Endothelial cell of umbilical vein (primary cell): ENCODE measurements at regions not wholly inside any gene's neighbourhood (a gene's known extent, or its start where the extent isn't known, plus 50 kb on each side); places are given as distances from the start of the nearest gene placed in this dataset.

Experiments
- BruUV-seq: library from RNA; stranded (reverse); fragments of 400-500 nt; replicated peaks from 2 replicates; lab custom pipeline; 2021; lab: Mats Ljungman, UMichigan
- CTCF ChIA-PET: fragments of 300-600, 350-600 bp; sonication (Branson Sonifier 250); formaldehyde crosslinking; loops from one replicate; lab custom pipeline; 2021; ENCODE audit warnings: antibody characterized with exemption, inconsistent platforms; lab: Charles Lee
- POLR2A ChIA-PET: fragments of 300-600, 350-600 bp; sonication (Branson Sonifier 250); formaldehyde crosslinking; loops from one replicate; lab custom pipeline; 2021; ENCODE audit warnings: antibody characterized with exemption, inconsistent platforms; lab: Charles Lee
- DNase-seq: peaks from one replicate; pipeline ENCODE4 v3.0.0-alpha.2; 2011; ENCODE audit warnings: low read depth, low spot score
- FAIRE-seq: peaks from 2 replicates; lab custom pipeline; 2011; peaks lifted over from hg19 to GRCh38; lab: Jason Lieb, UNC
- H2AFZ ChIP-seq: 2 replicates; pipeline ENCODE4 v1.6.0; 2012; ENCODE audit warnings: low read depth, low read length, control low read depth, inconsistent platforms
- H3K27ac ChIP-seq: 2 replicates; pipeline ENCODE4 v1.5.1; 2011; ENCODE audit warnings: low read depth, mild to moderate bottlenecking, control low read depth, low read length, moderate library complexity; ENCODE audit not compliant: insufficient read depth
- H3K27me3 ChIP-seq, 2 experiments: 2 replicates each; pipeline versions ENCODE4 v1.6.0 to v1.6.1; 2011; ENCODE audit warnings: low read length in 2 of 2, mixed read lengths in 1 of 2; ENCODE audit not compliant: control insufficient read depth in 2 of 2, insufficient read depth in 2 of 2
- H3K36me3 ChIP-seq, 2 experiments: 2 replicates in 1 of 2; 3 replicates in 1 of 2; pipeline ENCODE4 v1.5.1; 2011; ENCODE audit warnings: low read length in 2 of 2, mild to moderate bottlenecking in 1 of 2, moderate library complexity in 1 of 2; ENCODE audit not compliant: control insufficient read depth in 2 of 2, insufficient read depth in 2 of 2; ENCODE audit errors: extremely low read depth in 1 of 2
- H3K4me1 ChIP-seq: 3 replicates; pipeline ENCODE4 v1.5.1; 2011; ENCODE audit warnings: mild to moderate bottlenecking, low read length; ENCODE audit not compliant: control insufficient read depth, insufficient read depth; ENCODE audit errors: extremely low read depth
- H3K4me2 ChIP-seq: 2 replicates; pipeline ENCODE4 v1.6.1; 2011; ENCODE audit warnings: low read length, control low read depth, mixed read lengths; ENCODE audit not compliant: insufficient read depth
- H3K4me3 ChIP-seq, 3 experiments: fragments of 200-600 bp in 1 of 3; sonication (generic), shearing (Covaris generic) in 1 of 3; replicated peaks in 1 of 3; 2 replicates each; pipeline ENCODE4 v1.5.1; 2011 to 2016; ENCODE audit warnings: control low read depth in 3 of 3, low read length in 3 of 3, mild to moderate bottlenecking in 2 of 3, inconsistent platforms in 1 of 3, low read depth in 1 of 3, moderate library complexity in 1 of 3; ENCODE audit not compliant: insufficient read depth in 1 of 3
- H3K79me2 ChIP-seq: 2 replicates; pipeline ENCODE4 v1.6.0; 2012; ENCODE audit warnings: low read length, inconsistent platforms; ENCODE audit not compliant: control insufficient read depth, insufficient read depth
- H3K9ac ChIP-seq: replicated peaks from 2 replicates; pipeline ENCODE3; 2011; ENCODE audit warnings: low read length, control low read depth; ENCODE audit not compliant: insufficient read depth; ENCODE audit errors: extremely low read depth
- H3K9me1 ChIP-seq: replicated peaks from 3 replicates; pipeline ENCODE4 v1.6.0; 2011; ENCODE audit warnings: mild to moderate bottlenecking, low read length; ENCODE audit not compliant: control insufficient read depth, insufficient read depth; ENCODE audit errors: extremely low read depth
- H3K9me3 ChIP-seq: replicated peaks from 2 replicates; pipeline ENCODE4 v1.5.1; 2012; ENCODE audit warnings: low read length, inconsistent platforms; ENCODE audit not compliant: control insufficient read depth, insufficient read depth
- H4K20me1 ChIP-seq: replicated peaks from 2 replicates; pipeline ENCODE3; 2011; ENCODE audit warnings: mild to moderate bottlenecking, low read length; ENCODE audit not compliant: control insufficient read depth, insufficient read depth; ENCODE audit errors: extremely low read depth
- EZH2 ChIP-seq: IDR thresholded peaks from 2 replicates; pipeline ENCODE4 v1.6.1; 2012; ENCODE audit warnings: borderline replicate concordance, low read depth, mild to moderate bottlenecking, moderate library complexity, low read length, inconsistent platforms; ENCODE audit not compliant: severe bottlenecking
- FOS ChIP-seq: IDR thresholded peaks from 2 replicates; pipeline ENCODE4 v1.6.1; 2011; ENCODE audit warnings: mild to moderate bottlenecking, low read length, moderate library complexity, borderline replicate concordance; ENCODE audit not compliant: insufficient read depth
- GATA2 ChIP-seq: IDR thresholded peaks from 2 replicates; pipeline ENCODE4 v1.7.0; 2011; ENCODE audit warnings: low read depth, mild to moderate bottlenecking, moderate library complexity, mixed read lengths, low read length; ENCODE audit not compliant: insufficient read length, insufficient read depth
- JUN ChIP-seq: IDR thresholded peaks from 2 replicates; pipeline ENCODE4 v1.6.1; 2011; ENCODE audit warnings: borderline replicate concordance, low read depth; ENCODE audit not compliant: insufficient read length, insufficient read depth
- MYC ChIP-seq: IDR thresholded peaks from one replicate; pipeline ENCODE4 v1.6.1; 2011; ENCODE audit warnings: mild to moderate bottlenecking, low read depth, low read length
- POLR2A ChIP-seq: IDR thresholded peaks from 2 replicates; pipeline ENCODE4 v1.6.1; 2012; ENCODE audit warnings: low read depth, mild to moderate bottlenecking, control low read depth, low read length
- POLR2AphosphoS5 ChIP-seq: IDR thresholded peaks from 2 replicates; pipeline ENCODE4 v1.6.1; 2012; ENCODE audit warnings: low read depth, mild to moderate bottlenecking, control low read depth, low read length, moderate library complexity; ENCODE audit not compliant: insufficient read depth
- dilution Hi-C: fragments of 300-500 bp; cut with MboI; formaldehyde crosslinking; loops from one replicate; pipeline ENCODE4 v1.15.0; 2019; ENCODE audit warnings: low sequenced_read_pairs; ENCODE audit not compliant: extremely low pct_ligation_motif_present
- intact Hi-C: fragments of 100-400 bp; cut with micrococcal nuclease; formaldehyde crosslinking; loops from one replicate; pipeline ENCODE4 v1.10.0; 2022
- TF ChIP-seq, protein P1 (sequence below): IDR thresholded peaks from 2 replicates; pipeline ENCODE4 v1.6.1; 2011; ENCODE audit not compliant: insufficient read depth, insufficient read length
- TF ChIP-seq, protein P2 (sequence below), 2 donors: IDR thresholded peaks; 1 replicate in 1 of 2; 2 replicates in 1 of 2; pipeline ENCODE4 v1.5.1; 2011; ENCODE audit warnings: low read length in 2 of 2, mild to moderate bottlenecking in 2 of 2, moderate library complexity in 2 of 2, control low read depth in 1 of 2, inconsistent platforms in 1 of 2, low read depth in 1 of 2; ENCODE audit not compliant: insufficient read depth in 1 of 2; ENCODE audit errors: extremely low read depth in 1 of 2

GRCh38 chr4:128346054-128346716, 58.6 kb upstream of the PGRMC2 start:
- DNase-seq, result no peak
- POLR2A ChIA-PET, result no interaction called here
- Histone ChIP-seq H3K27me3 (no peaks in the 10 kb centered on the region), H3K9ac (no peak overlapping the region), H3K9me3 (no peaks in the 10 kb centered on the region), H3K4me2 (no peak overlapping the region), H3K4me1 (peaks cover 4% of the 10 kb centered on the region), H2AFZ (no peak overlapping the region), H3K9me1 (no peaks in the 10 kb centered on the region), H3K27ac (no peak overlapping the region), H3K79me2 (no peaks in the 10 kb centered on the region), H3K36me3 (no peaks in the 10 kb centered on the region), H3K4me3 (no peak overlapping the region), H4K20me1 (no peaks in the 10 kb centered on the region)
- dilution Hi-C loops (no loop called here), intact Hi-C loops (no loop called here)
- CTCF ChIA-PET, result interaction anchor here (0.7 kb wide), 1 partner anchor 15 kb away, joined by 3 read pairs; no protein-coding TSS in a partner anchor
- BruUV-seq, result no TSS peak
- no peak for FAIRE-seq
- TF ChIP-seq GATA2 (no peak), POLR2AphosphoS5 (no peak), JUN (no peak), POLR2A (no peak), MYC (no peak), FOS (no peak), EZH2 (no peak)
- TF ChIP-seq, protein P1, sequence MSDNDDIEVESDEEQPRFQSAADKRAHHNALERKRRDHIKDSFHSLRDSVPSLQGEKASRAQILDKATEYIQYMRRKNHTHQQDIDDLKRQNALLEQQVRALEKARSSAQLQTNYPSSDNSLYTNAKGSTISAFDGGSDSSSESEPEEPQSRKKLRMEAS, result no peak
- TF ChIP-seq, protein P2, sequence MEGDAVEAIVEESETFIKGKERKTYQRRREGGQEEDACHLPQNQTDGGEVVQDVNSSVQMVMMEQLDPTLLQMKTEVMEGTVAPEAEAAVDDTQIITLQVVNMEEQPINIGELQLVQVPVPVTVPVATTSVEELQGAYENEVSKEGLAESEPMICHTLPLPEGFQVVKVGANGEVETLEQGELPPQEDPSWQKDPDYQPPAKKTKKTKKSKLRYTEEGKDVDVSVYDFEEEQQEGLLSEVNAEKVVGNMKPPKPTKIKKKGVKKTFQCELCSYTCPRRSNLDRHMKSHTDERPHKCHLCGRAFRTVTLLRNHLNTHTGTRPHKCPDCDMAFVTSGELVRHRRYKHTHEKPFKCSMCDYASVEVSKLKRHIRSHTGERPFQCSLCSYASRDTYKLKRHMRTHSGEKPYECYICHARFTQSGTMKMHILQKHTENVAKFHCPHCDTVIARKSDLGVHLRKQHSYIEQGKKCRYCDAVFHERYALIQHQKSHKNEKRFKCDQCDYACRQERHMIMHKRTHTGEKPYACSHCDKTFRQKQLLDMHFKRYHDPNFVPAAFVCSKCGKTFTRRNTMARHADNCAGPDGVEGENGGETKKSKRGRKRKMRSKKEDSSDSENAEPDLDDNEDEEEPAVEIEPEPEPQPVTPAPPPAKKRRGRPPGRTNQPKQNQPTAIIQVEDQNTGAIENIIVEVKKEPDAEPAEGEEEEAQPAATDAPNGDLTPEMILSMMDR (IDR thresholded peaks at IDR 0.05; ENCODE audit: extremely low read depth in 1 of 2, insufficient read depth in 1 of 2, low read depth in 1 of 2, low read length in 2 of 2), result no peak
